GM21723 (cell line): ENCODE measurements at regions not wholly inside any gene's neighbourhood (a gene's known extent, or its start where the extent isn't known, plus 50 kb on each side); places are given as distances from the start of the nearest gene placed in this dataset.

Source experiments
- ATAC-seq: cut with Tn5 transposase; IDR thresholded peaks from one replicate; pipeline ENCODE4 v1.9.1; 2021; ENCODE audit warnings: mild to moderate bottlenecking, moderate library complexity; ENCODE audit not compliant: unreplicated experiment

DNA sequence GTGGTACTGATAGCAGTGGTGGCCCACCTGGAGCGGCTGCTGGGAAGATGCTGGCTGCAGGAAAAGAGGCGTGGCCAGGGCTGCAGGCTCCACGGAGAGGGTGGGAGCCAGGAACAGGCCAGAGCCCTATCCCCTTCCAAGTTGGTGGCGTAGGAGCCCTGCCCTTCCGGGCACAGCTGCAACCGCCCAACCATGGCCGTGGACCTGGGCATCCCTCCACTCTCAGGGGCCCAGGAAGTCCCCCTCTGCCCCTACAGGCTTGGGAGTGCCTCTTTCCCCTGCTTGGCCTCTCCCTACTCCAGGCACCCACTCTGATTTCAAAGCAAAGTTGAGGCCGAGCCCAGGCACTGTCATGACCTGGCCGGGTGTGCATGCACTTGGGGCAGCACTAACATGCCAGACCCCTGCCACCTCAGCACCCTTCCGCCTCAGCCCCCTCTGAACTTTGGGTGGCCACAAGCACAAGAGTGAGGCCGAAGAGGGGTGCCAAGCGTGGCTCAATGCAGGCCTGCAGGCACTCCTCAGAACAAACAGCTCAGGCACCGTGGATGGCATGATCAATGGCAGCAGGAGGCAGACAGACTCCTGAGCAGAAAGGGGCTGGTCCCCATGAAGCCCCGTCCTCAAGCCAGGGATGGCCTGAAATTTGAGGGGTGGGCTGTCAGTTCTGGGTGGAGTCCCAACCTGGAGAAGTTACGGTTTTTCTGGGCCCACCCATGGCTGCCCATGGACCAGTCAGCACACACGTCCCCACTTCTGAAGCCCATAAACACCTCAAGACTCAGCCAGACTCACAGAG, 164.9 kb upstream of the PRNP start:
- ATAC-seq = no peak

DNA sequence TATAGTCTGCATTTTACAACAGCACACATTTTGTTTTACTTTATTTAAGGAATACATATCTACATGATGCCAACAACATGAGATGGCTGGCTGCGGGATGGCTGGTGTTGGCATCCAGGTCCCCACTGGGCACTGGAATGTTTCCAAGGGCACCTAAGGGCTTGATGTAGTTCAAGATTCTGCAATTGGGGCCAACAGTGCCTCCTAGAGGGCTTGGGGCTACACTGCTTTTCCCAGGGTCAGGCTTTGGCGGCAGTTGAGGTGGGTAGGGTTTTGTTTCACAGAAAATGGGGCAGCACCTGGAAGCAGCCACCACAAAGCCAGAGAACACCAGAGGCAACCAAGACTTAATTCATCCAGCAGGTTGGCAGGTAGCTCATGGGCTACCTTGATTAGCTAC, 166.7 kb upstream of the PRNP start:
- ATAC-seq = no peak

DNA sequence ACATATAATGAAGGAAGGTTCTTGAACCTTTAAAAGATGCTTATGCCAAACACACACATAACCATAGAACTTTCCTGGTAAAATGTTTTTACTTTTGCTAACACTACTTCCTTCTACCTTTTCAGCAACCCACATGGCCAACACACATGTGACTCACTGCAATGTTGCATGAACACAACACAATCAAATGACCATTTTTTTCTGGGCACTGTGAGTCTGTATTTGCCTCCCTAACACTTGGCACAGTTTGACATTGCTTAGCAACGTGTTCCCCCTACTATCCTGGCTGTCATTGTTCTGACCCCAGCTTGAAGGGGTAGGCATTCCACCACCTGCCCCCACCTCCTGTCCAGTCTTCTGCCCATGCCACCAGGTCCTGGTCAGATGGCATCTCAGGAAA, 169.4 kb upstream of the PRNP start:
- ATAC-seq = no peak

DNA sequence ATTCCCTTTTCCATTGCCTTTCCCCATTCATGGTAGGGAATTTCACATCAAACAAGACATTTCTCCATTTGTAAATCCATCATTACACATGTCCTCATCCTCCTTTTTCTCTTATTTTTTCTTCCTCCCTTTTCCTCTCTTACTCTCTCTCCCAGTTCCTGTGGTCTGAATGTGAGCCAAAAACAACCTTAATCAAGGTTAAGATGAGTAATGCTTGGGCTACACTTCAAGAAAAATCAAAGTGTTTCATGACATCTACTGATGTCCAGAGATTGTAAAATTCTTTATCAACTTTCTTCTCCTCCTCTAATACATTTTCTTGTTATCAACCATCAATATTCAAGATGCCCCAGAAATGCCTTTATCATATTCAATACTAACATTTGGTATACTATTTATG, 172.5 kb upstream of the PRNP start:
- no peak for ATAC-seq

DNA sequence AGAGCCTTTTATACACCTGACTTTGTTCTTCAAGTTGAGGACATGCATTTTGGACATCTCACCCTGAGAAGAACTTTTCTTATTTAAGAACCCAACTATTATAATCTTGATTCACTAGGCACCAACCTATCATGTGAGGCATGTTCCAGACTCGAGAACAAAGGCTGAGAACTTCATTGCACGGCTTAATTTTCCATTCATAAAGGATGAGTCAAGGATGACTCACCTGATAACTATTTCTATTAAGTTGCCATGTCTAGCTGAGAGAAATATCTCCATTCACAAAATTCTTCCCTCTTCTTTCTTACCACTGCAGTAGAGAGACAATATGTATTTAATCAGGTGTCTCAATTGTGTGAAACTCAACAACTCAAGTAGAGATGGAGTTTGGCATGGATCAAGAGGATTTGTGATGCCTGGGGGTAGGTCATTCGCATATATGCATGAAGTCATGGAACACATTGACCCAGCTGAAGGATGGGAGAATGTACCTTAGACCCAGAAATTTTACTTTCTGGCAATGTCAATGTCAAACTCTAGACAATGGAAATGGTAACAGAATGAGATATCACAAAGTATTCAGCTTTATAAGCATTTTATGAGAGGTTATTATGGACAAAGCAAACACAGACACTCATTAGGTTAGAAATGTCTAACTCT, 173.2 kb upstream of the PRNP start:
- ATAC-seq = no peak

DNA sequence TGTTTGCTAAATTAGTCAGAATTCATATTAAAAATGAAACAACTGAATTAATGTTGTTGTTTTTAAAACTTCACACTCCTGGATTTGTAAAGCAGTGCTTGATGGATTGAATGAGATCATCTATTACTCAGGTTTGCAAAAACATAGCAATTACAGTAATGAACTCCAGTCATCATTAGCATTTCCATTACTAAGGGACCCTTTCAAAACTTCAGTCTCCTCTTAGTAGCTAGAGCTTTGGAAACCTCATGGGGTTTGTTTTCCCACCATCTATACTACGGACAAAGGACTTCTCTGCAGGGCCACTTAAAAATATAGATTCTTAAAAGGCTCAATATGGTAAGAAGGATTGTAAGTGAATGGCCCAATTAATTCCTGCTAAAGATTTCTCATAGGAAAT, 174.5 kb upstream of the PRNP start:
- no peak for ATAC-seq

DNA sequence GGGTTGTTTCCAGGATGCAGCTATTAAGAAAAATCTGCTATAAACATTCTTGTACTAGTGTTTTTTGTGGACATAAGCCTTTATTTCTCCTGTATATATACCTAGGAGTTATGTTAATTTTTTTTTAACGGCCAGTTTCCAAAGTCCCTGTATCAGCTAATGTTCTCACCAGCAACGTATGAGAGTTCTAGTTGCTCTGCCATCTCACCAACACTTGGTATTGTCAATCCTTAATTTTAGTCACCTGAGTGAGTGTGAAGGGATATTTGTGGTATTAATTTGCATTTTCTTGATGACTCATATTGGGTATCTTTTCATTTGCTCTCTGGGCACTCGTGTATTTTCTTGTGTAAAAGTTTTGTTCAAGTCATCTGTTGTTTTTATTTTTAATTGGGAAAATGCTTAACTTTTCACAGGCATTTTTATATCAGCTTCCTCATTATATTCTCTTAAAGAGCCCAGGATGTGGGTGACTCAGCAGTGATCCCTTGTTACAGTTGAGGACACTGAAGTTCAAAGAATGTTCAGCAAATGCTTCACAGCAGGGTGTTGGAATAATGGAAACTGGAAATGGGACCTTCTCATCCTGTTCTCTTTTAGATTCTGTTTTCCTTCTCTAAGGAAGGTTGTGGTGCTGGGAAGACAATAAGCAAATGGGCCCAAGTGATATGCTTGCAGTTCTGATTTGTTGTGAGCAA, 176.3 kb upstream of the PRNP start:
- ATAC-seq = no peak

DNA sequence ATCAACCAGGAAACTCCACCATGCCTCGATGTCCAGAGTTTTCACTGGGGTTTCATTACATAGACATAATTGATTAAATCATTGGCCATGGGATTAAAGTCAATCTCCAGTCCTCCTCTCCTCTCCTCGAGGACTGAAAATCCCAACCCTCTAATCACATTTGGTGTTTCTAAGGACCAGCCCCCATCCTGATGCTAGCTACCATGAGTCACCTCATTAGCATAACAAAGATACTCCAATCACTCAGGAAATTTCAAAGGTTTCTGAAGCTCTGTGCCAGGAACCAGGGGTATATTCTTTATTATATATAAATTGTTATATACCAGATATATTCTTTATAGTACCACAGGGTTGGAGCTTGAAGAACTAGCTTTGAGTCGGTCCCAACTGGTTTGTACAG, 177.5 kb upstream of the PRNP start:
- no peak for ATAC-seq

DNA sequence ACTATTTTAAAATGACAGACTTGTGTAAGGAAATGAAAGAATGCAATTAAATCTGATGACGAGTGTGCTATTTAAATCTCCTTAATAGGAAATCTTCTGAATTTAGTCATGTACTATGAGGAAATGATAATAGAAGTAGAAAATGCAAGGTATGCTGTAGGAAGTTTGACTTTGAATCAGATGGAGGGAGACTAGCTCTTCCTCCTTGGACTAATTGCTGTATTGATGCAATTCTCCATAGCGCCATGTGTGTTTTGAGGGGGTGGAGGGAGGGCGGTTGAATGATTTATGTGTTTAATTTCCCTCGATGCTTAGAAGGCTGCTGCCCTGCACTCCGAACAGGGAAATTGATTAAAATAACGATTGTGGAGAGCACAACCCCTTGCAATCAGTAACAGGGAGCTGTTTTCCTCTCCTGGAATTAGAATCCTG, 179.0 kb upstream of the PRNP start:
- no peak for ATAC-seq

DNA sequence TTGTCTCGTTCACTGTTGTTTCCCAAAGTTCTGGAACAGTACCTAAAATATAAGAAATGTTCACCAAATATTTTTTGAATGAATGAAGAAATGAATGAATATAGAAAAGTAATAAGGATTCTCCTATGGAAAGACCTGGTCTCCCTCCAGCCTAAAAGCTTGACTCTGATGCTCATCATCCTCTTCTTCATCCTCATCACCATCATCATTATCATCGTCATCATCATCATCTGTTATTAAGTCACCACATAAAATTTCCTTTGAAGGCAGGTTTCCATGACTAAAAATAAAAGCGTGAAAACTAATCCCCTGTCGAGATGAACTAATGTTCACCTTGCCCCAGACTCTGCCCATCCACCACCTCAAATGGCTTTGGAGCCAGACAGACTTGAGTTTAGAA, 181.4 kb upstream of the PRNP start:
- no peak for ATAC-seq

DNA sequence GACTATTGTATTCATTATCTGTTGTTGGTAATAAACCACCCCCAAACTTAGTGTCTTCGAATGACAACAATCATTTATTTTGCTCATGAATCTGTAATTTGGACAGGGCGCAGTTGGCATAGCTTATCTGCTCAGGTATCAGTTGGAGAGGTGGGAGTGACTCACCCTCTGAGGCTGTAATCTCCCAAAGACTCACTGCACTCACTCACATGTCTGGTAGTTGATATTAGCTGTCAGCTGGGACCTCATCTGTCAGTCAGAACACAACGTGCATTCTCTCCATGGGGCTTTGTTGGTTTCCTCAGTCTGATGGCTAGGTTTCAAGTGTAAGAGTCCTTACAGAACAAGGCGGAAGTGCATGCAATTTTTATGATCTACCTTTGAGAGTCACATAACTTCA, 183.5 kb upstream of the PRNP start:
- no peak for ATAC-seq

DNA sequence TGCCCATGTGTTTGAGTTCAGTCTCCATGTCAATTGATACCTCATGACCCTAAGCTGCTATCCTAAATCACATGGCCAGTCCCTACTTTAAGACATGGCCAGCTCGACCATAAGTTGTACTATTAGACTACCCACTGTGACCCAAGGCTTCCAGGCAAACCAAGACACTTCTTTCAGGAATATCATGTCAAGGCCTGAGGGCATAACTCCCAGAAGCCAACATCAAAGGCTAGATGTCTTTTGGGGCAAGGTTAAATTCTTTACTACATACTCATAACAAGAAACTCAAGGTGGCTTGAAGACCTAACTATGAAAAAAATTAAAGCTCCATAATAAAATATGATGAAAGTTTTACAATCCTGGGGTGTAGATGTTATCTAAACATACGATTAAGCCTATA, 192.9 kb upstream of the PRNP start:
- ATAC-seq = no peak

DNA sequence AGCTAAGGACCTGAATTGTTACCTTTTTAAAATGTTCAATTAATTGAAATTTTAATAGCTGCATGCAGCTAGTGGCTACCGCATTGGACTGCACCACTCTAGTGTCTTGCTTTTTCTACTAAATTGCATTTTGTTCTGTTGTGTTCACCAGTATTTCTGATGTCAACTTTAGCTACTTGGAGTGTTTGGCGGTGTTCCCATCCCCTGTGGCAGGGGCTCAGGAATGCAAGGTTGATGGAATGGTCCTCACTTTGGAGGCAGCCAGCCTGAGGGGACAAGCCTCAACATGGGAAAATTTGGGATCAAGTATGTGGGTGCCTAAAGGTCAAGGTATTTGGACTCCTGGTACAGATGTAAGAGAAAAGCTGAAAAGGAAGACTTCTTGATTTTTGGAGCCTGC, 194.6 kb upstream of the PRNP start:
- ATAC-seq = no peak

DNA sequence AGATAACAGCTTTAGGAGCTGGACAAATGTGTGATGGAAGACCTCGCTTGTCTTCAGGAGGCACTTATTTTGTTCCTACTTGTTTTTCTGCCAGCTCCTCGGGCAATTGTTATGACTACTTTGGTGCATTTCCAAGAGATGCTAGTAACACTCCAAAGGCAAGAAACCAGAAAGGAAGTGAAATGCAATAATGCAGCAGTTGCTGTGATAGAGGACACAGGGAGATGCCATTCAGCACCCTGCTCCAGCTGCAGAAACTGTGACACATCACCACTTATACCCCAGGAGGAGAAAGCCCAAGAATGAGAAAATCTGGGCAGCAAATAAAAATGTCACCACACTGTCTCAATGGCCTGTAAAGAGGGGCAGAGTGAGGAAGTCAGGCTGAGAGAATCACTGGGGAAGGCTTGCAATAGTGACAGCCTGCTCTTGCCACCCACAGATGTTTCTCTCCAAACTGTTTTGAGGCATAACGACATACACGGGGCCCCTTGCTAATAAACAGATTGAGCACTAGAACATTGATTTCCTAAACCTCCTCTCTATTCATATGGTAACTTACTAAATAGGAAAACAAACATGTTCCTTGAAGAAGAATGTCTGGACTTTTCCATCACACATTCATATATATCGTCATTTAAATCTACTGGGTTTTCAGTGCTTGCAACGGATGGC, 195.5 kb upstream of the PRNP start:
- no peak for ATAC-seq

DNA sequence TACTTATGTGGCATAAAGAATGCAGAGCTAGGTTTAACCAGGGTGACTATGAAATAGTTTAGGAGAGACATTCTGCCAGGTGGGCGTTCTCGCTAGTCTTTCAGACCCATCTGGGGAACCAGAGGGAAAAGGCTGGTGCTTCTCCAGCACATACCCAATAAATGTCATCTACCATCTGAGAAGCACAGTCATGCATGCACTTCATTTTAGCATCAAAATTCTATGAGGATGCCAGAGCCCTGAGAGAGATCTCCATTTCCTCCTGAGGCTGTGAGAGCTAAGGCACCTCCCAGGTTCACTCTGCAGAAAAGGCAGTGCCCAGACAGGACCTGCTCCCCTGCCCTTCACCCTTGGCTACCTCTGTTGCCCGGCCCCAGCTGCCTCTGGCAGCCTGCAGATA, 196.2 kb upstream of the PRNP start:
- ATAC-seq = no peak

DNA sequence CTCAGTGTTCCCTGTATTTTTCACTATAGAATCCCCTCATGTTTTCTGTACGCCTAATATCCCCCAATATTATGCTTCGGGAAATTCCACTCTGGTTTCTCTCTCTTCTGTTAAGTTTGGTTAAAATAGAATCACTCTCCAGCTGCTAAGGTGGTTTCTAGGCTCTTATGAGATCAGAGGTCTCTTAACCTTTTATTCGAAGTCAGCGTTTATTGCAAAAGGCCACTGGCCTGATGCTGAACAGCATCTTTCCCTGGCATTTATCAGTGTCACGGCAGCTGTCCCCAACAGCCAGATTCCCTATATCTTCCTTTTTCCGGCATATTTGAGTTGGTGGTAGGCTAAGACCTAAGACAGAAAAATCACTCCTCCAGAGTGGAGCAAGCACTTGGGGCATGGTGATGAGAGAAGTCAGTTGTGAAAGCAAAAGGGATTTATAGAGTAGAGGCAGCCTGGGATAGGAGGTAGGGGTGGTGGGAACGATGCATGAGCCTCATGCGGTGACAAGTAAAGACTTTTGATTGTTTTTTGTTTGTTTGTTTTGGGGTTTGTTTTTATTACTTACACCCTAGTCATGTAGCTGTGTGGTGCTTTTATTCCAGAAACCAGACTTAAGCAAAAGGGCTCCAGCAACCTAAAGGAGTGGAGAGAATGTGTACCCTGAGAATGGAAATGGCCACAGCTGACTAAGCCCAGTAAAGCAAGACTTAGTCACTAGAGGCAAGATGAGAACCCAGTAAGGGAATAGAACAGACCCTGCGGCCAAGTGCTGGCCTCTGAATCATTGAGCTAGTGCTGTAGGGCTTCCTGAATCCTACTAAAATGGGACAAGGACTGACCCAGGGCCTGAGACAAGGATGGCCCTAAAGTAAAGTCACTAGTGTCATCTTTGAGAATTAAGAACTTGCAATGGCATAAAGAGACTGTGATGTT, 197.6 kb upstream of the PRNP start:
- ATAC-seq = no peak

DNA sequence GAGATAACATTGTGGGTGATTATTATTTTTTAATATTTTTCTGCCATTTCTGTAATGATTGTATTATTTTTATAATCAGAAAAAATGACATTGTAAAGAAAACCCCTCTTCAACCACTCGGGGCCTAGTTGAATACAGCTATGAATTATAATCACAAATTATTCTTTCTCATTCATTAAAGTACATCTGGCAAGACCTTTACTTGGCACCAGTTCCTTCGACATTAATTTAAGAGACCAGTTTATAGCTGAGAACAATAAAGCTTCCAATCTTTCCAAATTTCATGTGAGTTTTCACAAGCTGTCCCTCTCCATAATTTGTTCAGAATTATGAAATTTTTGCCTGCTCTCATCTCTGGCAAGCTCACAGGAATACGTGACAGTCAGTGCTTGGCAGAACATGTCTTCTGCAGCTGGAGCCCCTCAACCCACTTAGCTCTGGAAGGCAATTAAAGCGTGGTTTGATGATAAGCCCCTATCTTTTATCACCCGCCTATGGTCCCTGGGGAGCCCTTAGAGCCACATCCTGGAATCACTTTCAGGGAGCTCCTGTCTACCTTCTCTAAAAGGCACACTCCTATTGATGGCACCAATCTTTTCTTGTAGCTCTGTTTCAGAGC, 201.8 kb upstream of the PRNP start:
- no peak for ATAC-seq

DNA sequence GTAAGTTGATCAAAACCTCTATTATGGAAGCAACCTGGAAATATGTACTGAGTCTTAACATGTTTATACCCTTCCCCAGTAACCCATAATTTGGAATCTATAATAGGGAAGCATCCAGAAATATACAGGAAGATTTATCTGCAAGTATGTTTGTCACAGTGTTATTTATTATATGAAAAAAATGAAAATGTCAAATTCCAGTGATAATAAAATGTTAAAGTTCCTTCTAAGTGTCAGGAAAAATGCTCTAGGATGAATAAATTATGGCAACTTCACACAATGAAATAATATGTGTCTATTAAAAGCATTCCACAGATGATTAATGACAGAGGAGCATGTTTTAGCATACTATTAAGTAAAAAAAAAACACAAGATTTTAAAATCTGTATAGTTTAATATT, 202.3 kb upstream of the PRNP start:
- ATAC-seq = no peak

DNA sequence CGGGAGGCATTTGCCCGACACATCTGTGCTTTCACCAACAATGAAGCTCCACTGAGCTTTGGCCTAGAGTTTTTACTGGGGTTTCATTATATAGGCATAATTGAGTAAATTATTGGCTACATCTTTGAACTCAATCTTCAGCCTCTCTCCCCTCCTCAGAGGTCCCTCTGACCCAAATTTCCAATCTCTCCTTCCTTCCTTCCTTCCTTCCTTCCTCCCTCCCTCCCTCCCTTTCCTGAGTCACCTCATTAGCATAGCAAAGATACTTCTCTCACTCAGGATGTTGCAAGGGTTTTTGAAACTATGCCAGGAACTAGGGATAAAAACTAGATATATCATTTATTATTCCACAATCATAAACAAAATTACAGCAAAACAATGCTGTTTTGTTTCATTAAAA, 202.8 kb upstream of the PRNP start:
- no peak for ATAC-seq

DNA sequence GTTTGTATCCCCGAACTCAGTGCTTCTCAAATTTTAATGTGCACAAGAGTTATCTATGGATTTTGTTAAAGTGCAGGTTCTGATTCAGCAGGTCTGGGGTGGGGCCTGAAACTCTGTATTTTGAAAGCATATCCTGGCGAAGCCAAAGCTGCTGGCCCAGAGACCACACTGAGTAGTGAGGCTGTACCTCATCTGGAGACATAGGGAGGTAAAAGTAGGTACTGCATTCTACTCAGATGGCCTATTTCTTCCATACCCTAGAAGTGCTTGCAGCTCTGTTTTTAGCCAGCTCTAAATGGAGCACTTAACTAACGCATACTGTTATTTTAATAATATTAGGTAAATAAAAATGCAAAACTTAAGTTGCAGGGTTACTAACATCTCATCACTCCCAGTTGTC, 206.2 kb upstream of the PRNP start:
- ATAC-seq = no peak
